Gastroesophageal sphincter (tissue), 4 donors: ENCODE measurements at regions not wholly inside any gene's neighbourhood (a gene's known extent, or its start where the extent isn't known, plus 50 kb on each side); places are given as distances from the start of the nearest gene placed in this dataset.

Source experiments
- ATAC-seq: fragments of 150-250 bp; one replicate; pipeline ENCODE4 v1.9.1; 2016; ENCODE audit warnings: mild to moderate bottlenecking, moderate library complexity
- H3K27ac ChIP-seq, 4 donors: fragments of 200-600 bp; sonication (generic) in 3 of 4; 1 replicate in 3 of 4; 2 replicates in 1 of 4; pipeline ENCODE4 v1.5.1; 2016 to 2019
- H3K27me3 ChIP-seq: fragments of 200-600 bp; sonication (generic); one replicate; pipeline ENCODE4 v1.5.1; 2019
- H3K36me3 ChIP-seq, 2 donors: fragments of 200-600 bp; sonication (generic); one replicate each; pipeline ENCODE4 v1.5.1; 2019; ENCODE audit warnings: control low read depth in 1 of 2
- H3K4me1 ChIP-seq, 3 donors: fragments of 200-600 bp; sonication (generic); 1 replicate in 2 of 3; 2 replicates in 1 of 3; pipeline ENCODE4 v1.5.1; 2016 to 2019; ENCODE audit warnings: control low read depth in 2 of 3
- H3K4me3 ChIP-seq, 2 donors: fragments of 200-600 bp; sonication (generic); one replicate each; pipeline ENCODE4 v1.5.1; 2019; ENCODE audit warnings: mild to moderate bottlenecking in 1 of 2, moderate library complexity in 1 of 2
- H3K9me3 ChIP-seq, 3 donors: fragments of 200-600 bp; sonication (generic); one replicate each; pipeline ENCODE4 v1.5.1; 2017 to 2019; ENCODE audit warnings: control low read depth in 2 of 3
- EP300 ChIP-seq: sonication (generic); formaldehyde crosslinking; IDR thresholded peaks from one replicate; pipeline ENCODE4 v1.6.1; 2017; ENCODE audit warnings: antibody characterized with exemption, mild to moderate bottlenecking
- POLR2A ChIP-seq, 2 donors: fragments of 450-650 bp; IDR thresholded peaks; one replicate each; pipeline ENCODE4 v1.6.1; 2017; ENCODE audit warnings: antibody characterized with exemption in 2 of 2, mild to moderate bottlenecking in 2 of 2, moderate library complexity in 1 of 2
- POLR2AphosphoS5 ChIP-seq: sonication (generic); formaldehyde crosslinking; IDR thresholded peaks from one replicate; pipeline ENCODE4 v1.6.1; 2017; ENCODE audit warnings: antibody characterized with exemption
- WGBS, 2 donors: methylation state at CpG; one replicate each; pipeline ENCODE4 v1.1.5; 2018; ENCODE audit warnings: low coverage in 1 of 2; 5-methylcytosine and 5-hydroxymethylcytosine counted together
- TF ChIP-seq, protein P1 (sequence below), 4 experiments: fragments of 200-600 bp in 2 of 4; fragments of 450-650 bp in 2 of 4; sonication (generic) in 1 of 4; IDR thresholded peaks; one replicate each; pipeline ENCODE4 v1.5.1; 2017 to 2019; ENCODE audit warnings: antibody characterized with exemption in 4 of 4, mild to moderate bottlenecking in 2 of 4, moderate library complexity in 2 of 4

DNA sequence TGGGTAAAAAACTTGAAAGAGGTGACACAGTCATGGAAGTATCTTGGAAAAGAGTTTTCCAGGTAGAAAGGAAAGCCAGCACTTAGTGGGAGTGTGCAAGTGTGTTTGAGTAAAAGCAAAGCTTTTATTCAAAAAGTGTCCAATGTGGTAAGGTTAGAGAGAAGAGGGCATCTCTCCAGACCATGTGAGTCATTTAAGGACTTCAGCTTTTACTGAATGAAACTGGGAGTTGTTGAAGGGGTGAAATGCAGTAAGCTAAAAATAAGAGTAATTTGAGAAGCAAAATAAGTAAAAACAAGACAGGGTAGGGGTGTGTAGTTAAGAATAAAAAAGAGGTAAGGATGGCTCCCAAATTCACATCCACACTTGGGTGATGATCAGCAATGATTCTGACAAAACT, 238.9 kb downstream of the SLC7A11 start:
- TF ChIP-seq, protein P1, sequence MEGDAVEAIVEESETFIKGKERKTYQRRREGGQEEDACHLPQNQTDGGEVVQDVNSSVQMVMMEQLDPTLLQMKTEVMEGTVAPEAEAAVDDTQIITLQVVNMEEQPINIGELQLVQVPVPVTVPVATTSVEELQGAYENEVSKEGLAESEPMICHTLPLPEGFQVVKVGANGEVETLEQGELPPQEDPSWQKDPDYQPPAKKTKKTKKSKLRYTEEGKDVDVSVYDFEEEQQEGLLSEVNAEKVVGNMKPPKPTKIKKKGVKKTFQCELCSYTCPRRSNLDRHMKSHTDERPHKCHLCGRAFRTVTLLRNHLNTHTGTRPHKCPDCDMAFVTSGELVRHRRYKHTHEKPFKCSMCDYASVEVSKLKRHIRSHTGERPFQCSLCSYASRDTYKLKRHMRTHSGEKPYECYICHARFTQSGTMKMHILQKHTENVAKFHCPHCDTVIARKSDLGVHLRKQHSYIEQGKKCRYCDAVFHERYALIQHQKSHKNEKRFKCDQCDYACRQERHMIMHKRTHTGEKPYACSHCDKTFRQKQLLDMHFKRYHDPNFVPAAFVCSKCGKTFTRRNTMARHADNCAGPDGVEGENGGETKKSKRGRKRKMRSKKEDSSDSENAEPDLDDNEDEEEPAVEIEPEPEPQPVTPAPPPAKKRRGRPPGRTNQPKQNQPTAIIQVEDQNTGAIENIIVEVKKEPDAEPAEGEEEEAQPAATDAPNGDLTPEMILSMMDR (IDR thresholded peaks at IDR 0.05) = no peak
- TF ChIP-seq POLR2A (IDR thresholded peaks at IDR 0.05) = no peak
- no peak for TF ChIP-seq EP300
- no peak for TF ChIP-seq POLR2AphosphoS5
- H3K4me1 ChIP-seq = no peaks in the 10 kb centered on the region
- no peaks in the 10 kb centered on the region for H3K36me3 ChIP-seq
- no peak for ATAC-seq
- H3K27me3 ChIP-seq = no peaks in the 10 kb centered on the region
- no peaks in the 10 kb centered on the region for H3K9me3 ChIP-seq
- H3K4me3 ChIP-seq = no peak overlapping the region
- H3K27ac ChIP-seq = no peak overlapping the region

DNA sequence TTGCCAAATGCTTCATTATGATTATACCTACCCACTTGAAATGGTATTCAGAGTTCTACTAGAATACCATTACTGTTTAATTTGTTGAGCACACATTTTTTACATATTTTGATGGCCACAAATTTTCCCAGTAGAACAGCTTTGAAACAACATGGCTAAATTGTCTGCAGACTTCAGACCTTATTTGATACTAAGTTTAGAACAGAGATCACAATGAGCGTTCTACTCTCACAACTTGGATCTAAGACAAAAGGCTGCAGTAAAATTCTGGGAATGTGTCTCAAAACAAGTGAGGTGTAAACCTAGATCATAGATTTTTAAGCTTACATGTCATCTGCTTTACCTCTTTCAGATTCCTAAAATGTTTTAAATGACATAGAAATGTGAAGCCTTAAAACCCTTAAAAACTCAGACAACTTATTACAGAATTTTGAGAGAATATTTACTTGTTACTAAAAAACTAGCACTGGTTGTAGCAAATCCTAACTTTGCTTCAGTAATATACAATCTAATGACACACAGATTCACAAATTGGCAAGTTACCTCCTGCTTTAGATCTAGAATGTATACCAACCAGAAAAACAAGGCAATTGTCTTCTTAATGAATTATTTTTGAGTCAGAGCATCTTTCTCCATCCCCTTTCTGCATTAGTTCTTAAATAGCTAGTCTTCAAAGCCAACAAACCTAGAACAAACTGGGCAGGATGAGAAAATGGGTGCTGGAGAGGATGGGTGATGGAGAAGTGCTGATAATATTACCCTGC, 243.3 kb downstream of the SLC7A11 start:
- Histone ChIP-seq H3K27me3 (no peaks in the 10 kb centered on the region), H3K27ac (no peak overlapping the region)

DNA sequence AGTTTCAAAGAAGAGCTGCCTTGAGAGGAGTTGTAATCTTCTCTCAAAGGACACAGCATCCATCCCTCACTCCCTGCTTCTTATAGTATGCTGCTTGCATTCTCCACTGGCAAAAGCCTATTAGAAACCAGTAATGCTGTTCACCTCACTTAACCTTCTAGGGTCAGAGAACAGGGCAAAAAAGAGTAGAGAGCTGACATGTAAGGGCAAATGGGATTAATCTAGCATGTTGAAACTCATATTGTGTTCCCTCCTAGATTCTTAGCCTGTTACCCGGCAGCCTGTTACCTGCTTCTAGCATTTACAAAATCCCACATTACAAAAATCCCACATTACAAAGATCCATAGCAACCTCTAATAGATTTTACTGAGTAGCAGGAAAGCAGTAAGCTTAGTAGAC, 244.7 kb downstream of the SLC7A11 start:
- no peak for ATAC-seq
- H3K4me1 ChIP-seq = no peaks in the 10 kb centered on the region
- no peaks in the 10 kb centered on the region for H3K36me3 ChIP-seq
- H3K27me3 ChIP-seq = no peaks in the 10 kb centered on the region
- no peak overlapping the region for H3K4me3 ChIP-seq
- H3K27ac ChIP-seq = no peak overlapping the region
- TF ChIP-seq POLR2AphosphoS5 (no peak), EP300 (no peak), POLR2A (IDR thresholded peaks at IDR 0.05) (no peak)
- TF ChIP-seq, protein P1 (IDR thresholded peaks at IDR 0.05) = no peak
- H3K9me3 ChIP-seq = no peaks in the 10 kb centered on the region
- 0 to 91% methylated on average over 1 of the region's 1 CpG for WGBS, 2 donors

More for the DNA sequence above, 243.3 kb downstream of the SLC7A11 start:
- 50% methylated on average over 1 of the region's 1 CpG for WGBS, 2 donors
- Histone ChIP-seq H3K36me3 (no peaks in the 10 kb centered on the region), H3K4me3 (no peak overlapping the region), H3K4me1 (no peaks in the 10 kb centered on the region), H3K9me3 (no peaks in the 10 kb centered on the region)
- ATAC-seq = no peak
- no peak for TF ChIP-seq POLR2A (IDR thresholded peaks at IDR 0.05)
- TF ChIP-seq EP300 = no peak
- TF ChIP-seq, protein P1 (IDR thresholded peaks at IDR 0.05) = no peak
- TF ChIP-seq POLR2AphosphoS5 = no peak

DNA sequence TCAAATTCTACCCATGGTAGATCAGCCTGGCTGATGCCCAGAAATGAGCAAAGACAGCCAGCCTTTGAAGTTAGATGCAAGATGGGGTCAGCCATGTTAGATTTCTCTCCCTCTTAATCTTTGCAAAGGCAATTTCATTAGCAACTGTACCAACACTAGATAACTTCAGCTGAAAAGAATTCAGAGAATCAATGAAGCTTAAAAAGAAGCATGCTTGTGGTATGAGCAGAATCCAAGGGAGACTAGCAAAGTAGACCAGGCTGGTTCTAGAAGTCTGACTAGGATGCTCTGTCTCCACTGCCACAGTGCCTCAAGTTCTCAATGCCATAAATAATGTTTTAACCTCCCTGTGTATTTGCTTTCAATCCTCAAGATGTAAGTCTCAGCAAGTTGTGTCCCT, 247.3 kb downstream of the SLC7A11 start:
- Histone ChIP-seq H3K36me3 (no peaks in the 10 kb centered on the region), H3K4me1 (no peaks in the 10 kb centered on the region), H3K4me3 (no peak overlapping the region), H3K27ac (no peak overlapping the region), H3K27me3 (no peaks in the 10 kb centered on the region), H3K9me3 (no peaks in the 10 kb centered on the region)
- no peak for ATAC-seq
- TF ChIP-seq, protein P1 (IDR thresholded peaks at IDR 0.05) = no peak
- TF ChIP-seq POLR2AphosphoS5 (no peak), POLR2A (IDR thresholded peaks at IDR 0.05) (no peak), EP300 (no peak)

DNA sequence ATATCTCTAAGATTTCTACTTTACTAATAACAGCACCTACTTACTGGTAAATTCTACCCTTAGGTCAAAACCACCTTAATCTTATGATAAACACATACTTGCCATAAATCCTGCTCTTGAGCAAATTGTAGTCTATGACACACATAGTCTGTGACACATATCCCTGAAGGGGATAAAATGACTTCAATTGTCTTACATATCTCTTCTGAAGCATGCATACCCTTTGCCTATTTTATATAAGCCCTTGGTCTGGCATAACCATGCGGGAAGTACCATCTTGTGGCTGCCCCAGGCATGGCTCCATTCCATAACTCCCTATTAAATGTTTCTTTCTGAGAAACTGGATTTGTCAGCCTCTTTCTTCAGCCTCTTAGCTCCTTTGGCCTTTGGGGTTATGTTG, 248.9 kb downstream of the SLC7A11 start:
- no peaks in the 10 kb centered on the region for H3K36me3 ChIP-seq
- TF ChIP-seq POLR2AphosphoS5 (no peak), POLR2A (IDR thresholded peaks at IDR 0.05) (no peak), EP300 (no peak)
- TF ChIP-seq, protein P1 (IDR thresholded peaks at IDR 0.05) = no peak
- H3K27ac ChIP-seq = no peak overlapping the region
- no peak for ATAC-seq
- WGBS, 2 donors = 92 to 93% methylated on average over 1 of the region's 1 CpG
- no peak overlapping the region for H3K4me3 ChIP-seq
- no peaks in the 10 kb centered on the region for H3K27me3 ChIP-seq
- no peaks in the 10 kb centered on the region for H3K9me3 ChIP-seq
- no peaks in the 10 kb centered on the region for H3K4me1 ChIP-seq
